ENCODE measurements at regions not wholly inside any gene's neighbourhood (a gene's known extent, or its start where the extent isn't known, plus 50 kb on each side); places are given as distances from the start of the nearest gene placed in this dataset.

GRCh38 chr5:156208271-156208670 lies 118.7 kb upstream of the SGCD start:
- no peak overlapping the region for H3K4me3 Mint-ChIP-seq (ENCODE audit: unreplicated experiment)
- DNase-seq (ENCODE audit: low read depth) (peak; percentile 4), FAIRE-seq (no peak)
- no peak overlapping the region for H3K27ac Mint-ChIP-seq (ENCODE audit: unreplicated experiment)
- no peak overlapping the region for H3K4me2 ChIP-seq (ENCODE audit: low read length)
- no peaks in the 10 kb centered on the region for H3K36me3 Mint-ChIP-seq (ENCODE audit: low read depth, unreplicated experiment)
- H3K4me3 ChIP-seq (ENCODE audit: insufficient read depth, low read depth, low read length): no peak overlapping the region
- no peaks in the 10 kb centered on the region for H3K36me3 ChIP-seq (ENCODE audit: insufficient read depth, low read length)
- H3K4me1 Mint-ChIP-seq (ENCODE audit: low read depth, unreplicated experiment): no peaks in the 10 kb centered on the region
- no peaks in the 10 kb centered on the region for H3K79me2 ChIP-seq (ENCODE audit: insufficient read depth, low read length)
- no peak overlapping the region for H3K27ac ChIP-seq (ENCODE audit: low read depth, low read length)
- peaks cover 4% of the 10 kb centered on the region for H3K9me3 ChIP-seq (ENCODE audit: insufficient read depth, low read depth, low read length)
- H2AFZ ChIP-seq (ENCODE audit: low read depth, low read length): no peak overlapping the region
- H4K20me1 ChIP-seq (ENCODE audit: insufficient read depth, low read length): no peaks in the 10 kb centered on the region
- no peaks in the 10 kb centered on the region for H3K27me3 ChIP-seq (ENCODE audit: insufficient read depth, low read length)
- H3K9me3 Mint-ChIP-seq (ENCODE audit: unreplicated experiment): no peaks in the 10 kb centered on the region
- H3K27me3 Mint-ChIP-seq (ENCODE audit: low read depth, unreplicated experiment): no peaks in the 10 kb centered on the region
- TF ChIP-seq CTCF (IDR thresholded peaks at IDR 0.05; ENCODE audit: insufficient read depth, low read depth, low read length): no peak
- H3K9ac ChIP-seq (ENCODE audit: low read length): no peak overlapping the region
- H3K4me1 ChIP-seq (ENCODE audit: insufficient read depth, low read length): no peaks in the 10 kb centered on the region

- no peaks in the 10 kb centered on the region for H3K27me3 ChIP-seq (ENCODE audit: insufficient read depth, low read length)
- no peak overlapping the region for H3K4me3 Mint-ChIP-seq (ENCODE audit: unreplicated experiment)
- H3K36me3 ChIP-seq (ENCODE audit: insufficient read depth, low read length): no peaks in the 10 kb centered on the region
- H3K27me3 Mint-ChIP-seq (ENCODE audit: low read depth, unreplicated experiment): peaks cover 1% of the 10 kb centered on the region
- H3K27ac Mint-ChIP-seq (ENCODE audit: unreplicated experiment): no peak overlapping the region
- no peaks in the 10 kb centered on the region for H4K20me1 ChIP-seq (ENCODE audit: insufficient read depth, low read length)
- no peak for TF ChIP-seq CTCF (IDR thresholded peaks at IDR 0.05; ENCODE audit: insufficient read depth, low read depth, low read length)
- TF ChIP-seq EZH2 (IDR thresholded peaks at IDR 0.05; ENCODE audit: insufficient read depth, low read length): no peak
- H3K27ac ChIP-seq (ENCODE audit: low read depth, low read length): no peak overlapping the region
- no peak overlapping the region for H3K4me3 ChIP-seq (ENCODE audit: insufficient read depth, low read depth, low read length)
- H3K9ac ChIP-seq (ENCODE audit: low read length): no peak overlapping the region
- no peaks in the 10 kb centered on the region for H3K79me2 ChIP-seq (ENCODE audit: insufficient read depth, low read length)
- no peaks in the 10 kb centered on the region for H3K9me3 Mint-ChIP-seq (ENCODE audit: unreplicated experiment)
- H3K9me3 ChIP-seq (ENCODE audit: insufficient read depth, low read depth, low read length): no peaks in the 10 kb centered on the region
- no peaks in the 10 kb centered on the region for H3K4me1 Mint-ChIP-seq (ENCODE audit: low read depth, unreplicated experiment)
- no peak overlapping the region for H3K4me2 ChIP-seq (ENCODE audit: low read length)
- H3K36me3 Mint-ChIP-seq (ENCODE audit: low read depth, unreplicated experiment): no peaks in the 10 kb centered on the region
- H2AFZ ChIP-seq (ENCODE audit: low read depth, low read length): no peak overlapping the region
- FAIRE-seq (no peak), DNase-seq (ENCODE audit: low read depth) (no peak)
- no peaks in the 10 kb centered on the region for H3K4me1 ChIP-seq (ENCODE audit: insufficient read depth, low read length)
These were observed 108.4 kb upstream of the SGCD start for GRCh38 chr5:156218367-156219158.

GRCh38 chr5:156219483-156220005 lies 107.4 kb upstream of the SGCD start:
- Histone ChIP-seq H3K27me3 (ENCODE audit: insufficient read depth, low read length) (no peaks in the 10 kb centered on the region), H3K4me2 (ENCODE audit: low read length) (no peak overlapping the region), H3K4me3 (ENCODE audit: insufficient read depth, low read depth, low read length) (no peak overlapping the region), H3K27ac (ENCODE audit: low read depth, low read length) (no peak overlapping the region), H2AFZ (ENCODE audit: low read depth, low read length) (no peak overlapping the region), H3K9me3 (ENCODE audit: insufficient read depth, low read depth, low read length) (no peaks in the 10 kb centered on the region), H3K4me1 (ENCODE audit: insufficient read depth, low read length) (no peaks in the 10 kb centered on the region), H3K36me3 (ENCODE audit: insufficient read depth, low read length) (no peaks in the 10 kb centered on the region), H3K9ac (ENCODE audit: low read length) (no peak overlapping the region), H3K79me2 (ENCODE audit: insufficient read depth, low read length) (no peaks in the 10 kb centered on the region), H4K20me1 (ENCODE audit: insufficient read depth, low read length) (no peaks in the 10 kb centered on the region)
- peaks cover 1% of the 10 kb centered on the region for H3K27me3 Mint-ChIP-seq (ENCODE audit: low read depth, unreplicated experiment)
- no peaks in the 10 kb centered on the region for H3K4me1 Mint-ChIP-seq (ENCODE audit: low read depth, unreplicated experiment)
- no peak overlapping the region for H3K27ac Mint-ChIP-seq (ENCODE audit: unreplicated experiment)
- H3K9me3 Mint-ChIP-seq (ENCODE audit: unreplicated experiment): no peaks in the 10 kb centered on the region
- TF ChIP-seq CTCF (IDR thresholded peaks at IDR 0.05; ENCODE audit: insufficient read depth, low read depth, low read length) (no peak), EZH2 (IDR thresholded peaks at IDR 0.05; ENCODE audit: insufficient read depth, low read length) (no peak)
- FAIRE-seq: no peak
- no peaks in the 10 kb centered on the region for H3K36me3 Mint-ChIP-seq (ENCODE audit: low read depth, unreplicated experiment)
- no peak overlapping the region for H3K4me3 Mint-ChIP-seq (ENCODE audit: unreplicated experiment)
- DNase-seq (ENCODE audit: low read depth): no peak

Measured in astrocyte (in vitro differentiated cells and primary cell).